H7 (cell line): ENCODE measurements at regions not wholly inside any gene's neighbourhood (a gene's known extent, or its start where the extent isn't known, plus 50 kb on each side); places are given as distances from the start of the nearest gene placed in this dataset.
"Not testable (repeated sequence)": the region's sequence is repeated elsewhere in the genome, so short reads cannot be mapped to it uniquely, and the experiment has no call there.

Experiments used
- DNase-seq: peaks from one replicate; pipeline ENCODE4 v3.0.0; 2012
- H3K27me3 ChIP-seq: 2 replicates; pipeline ENCODE4 v1.6.0; 2011; ENCODE audit warnings: mild to moderate bottlenecking, low read length; ENCODE audit not compliant: control insufficient read depth, insufficient read depth
- H3K36me3 ChIP-seq: replicated peaks from 2 replicates; pipeline ENCODE4 v1.5.1; 2011; ENCODE audit warnings: low read length; ENCODE audit not compliant: control insufficient read depth, insufficient read depth
- H3K4me3 ChIP-seq: 2 replicates; pipeline ENCODE4 v1.5.1; 2011; ENCODE audit warnings: low read depth, mild to moderate bottlenecking, control low read depth, low read length, moderate library complexity; ENCODE audit not compliant: insufficient read depth

DNA sequence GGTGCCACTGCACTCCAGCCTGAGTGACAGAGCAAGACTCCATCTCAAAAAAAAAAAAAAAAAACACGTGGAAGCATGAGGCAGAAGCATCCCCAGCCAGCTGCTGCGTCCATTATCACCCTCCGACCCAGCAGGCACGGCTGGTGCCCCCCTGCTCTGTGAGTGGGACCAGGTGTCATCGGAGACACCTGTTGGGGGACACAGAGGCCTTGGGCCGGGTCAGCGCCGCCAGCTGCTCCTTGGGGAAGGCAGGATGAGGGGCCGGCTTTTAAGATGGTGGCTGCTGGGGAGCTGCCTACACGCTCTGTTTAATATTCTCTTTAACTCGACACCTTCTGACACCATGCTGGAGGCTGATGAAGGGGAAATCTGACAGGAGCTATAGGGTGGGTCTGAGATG lies 80.2 kb upstream of the RUFY1 start:
- Histone ChIP-seq H3K27me3 (no peaks in the 10 kb centered on the region), H3K36me3 (no peaks in the 10 kb centered on the region), H3K4me3 (no peak overlapping the region)
- DNase-seq = peak; percentile 33

DNA sequence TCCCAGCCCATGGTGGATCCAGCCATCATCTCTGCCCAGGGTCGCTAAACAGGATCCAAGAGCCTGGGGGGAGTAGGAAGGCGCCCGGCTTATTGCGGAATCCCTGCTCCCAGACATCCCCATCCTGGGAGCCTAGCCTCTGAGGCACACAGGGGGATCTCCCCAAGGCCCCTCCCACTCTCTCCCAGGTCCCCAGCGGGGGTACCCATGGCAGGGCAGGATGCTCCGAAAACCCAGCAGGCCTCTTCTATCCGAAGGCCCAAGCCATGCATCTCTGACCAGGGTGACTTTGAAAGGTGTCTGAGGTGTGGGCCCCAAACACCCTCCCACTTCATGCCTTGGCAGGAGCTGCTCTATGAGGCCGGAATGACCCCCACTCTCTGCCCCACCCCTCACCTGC lies 81.7 kb upstream of the RUFY1 start:
- Histone ChIP-seq H3K4me3 (no peak overlapping the region), H3K27me3 (no peaks in the 10 kb centered on the region), H3K36me3 (no peaks in the 10 kb centered on the region)
- DNase-seq = peak; percentile 35

DNA sequence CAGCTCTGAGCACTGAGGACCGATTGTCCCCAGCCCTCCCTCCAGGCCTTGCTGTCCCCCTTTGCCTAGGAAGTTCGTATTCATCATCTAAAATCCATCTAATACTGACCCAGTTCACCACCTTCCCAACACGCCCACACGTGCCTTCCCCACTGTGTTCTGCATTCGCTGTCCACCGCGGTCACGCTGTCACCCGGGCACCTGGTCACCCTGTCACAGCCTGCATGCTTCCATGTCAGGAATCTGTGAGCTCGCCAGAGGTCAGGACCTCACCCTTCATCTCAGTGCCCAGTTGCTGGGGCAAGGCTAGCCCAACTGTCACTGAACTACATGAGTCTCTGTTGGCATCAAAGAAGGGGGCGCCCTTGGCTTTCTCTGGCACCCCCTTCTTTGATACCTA lies 82.9 kb upstream of the RUFY1 start:
- DNase-seq = no peak
- H3K36me3 ChIP-seq = no peaks in the 10 kb centered on the region
- no peak overlapping the region for H3K4me3 ChIP-seq
- H3K27me3 ChIP-seq = no peaks in the 10 kb centered on the region

DNA sequence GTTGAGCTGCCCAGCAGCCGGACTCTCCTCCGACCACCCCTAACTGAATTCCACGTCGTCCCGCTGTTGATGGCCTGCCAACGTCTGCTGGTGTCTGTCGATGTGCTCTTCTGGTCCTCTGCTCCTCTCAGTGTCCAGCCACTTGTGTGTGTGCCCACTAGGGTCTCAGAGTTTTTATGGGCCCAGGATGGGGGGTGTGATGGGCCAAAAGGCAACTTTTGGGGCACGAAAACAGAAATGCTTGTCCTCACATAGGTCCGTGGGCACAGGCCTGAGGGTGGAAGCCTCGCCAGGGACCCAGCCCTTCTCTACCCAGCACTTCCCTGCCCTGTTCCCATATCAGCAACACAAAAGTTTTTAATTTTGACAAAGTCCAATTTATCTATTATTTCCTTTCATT lies 85.7 kb upstream of the RUFY1 start:
- Histone ChIP-seq H3K36me3 (no peaks in the 10 kb centered on the region), H3K4me3 (no peak overlapping the region), H3K27me3 (no peaks in the 10 kb centered on the region)
- DNase-seq = no peak

DNA sequence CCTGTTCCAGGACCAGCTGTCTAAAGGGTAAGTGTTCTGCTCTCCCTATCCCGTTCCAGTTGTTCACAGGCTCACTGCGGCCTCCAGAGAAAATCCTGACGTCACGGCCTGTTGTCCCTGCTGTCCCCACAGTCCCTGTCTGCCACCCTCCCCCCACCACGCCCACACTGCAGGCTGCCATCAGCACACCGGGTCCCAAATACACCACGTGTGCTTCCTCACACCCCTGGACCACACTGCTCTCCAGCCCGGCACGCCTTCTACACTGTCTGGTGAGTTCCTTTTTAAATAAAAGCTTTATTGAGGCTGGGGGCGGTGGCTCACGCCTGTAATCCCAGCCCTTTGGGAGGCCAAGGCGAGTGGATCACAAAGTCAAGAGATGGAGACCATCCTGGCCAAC lies 88.3 kb upstream of the RUFY1 start:
- Histone ChIP-seq H3K4me3 (no peak overlapping the region), H3K27me3 (no peaks in the 10 kb centered on the region)
- no peak for DNase-seq

DNA sequence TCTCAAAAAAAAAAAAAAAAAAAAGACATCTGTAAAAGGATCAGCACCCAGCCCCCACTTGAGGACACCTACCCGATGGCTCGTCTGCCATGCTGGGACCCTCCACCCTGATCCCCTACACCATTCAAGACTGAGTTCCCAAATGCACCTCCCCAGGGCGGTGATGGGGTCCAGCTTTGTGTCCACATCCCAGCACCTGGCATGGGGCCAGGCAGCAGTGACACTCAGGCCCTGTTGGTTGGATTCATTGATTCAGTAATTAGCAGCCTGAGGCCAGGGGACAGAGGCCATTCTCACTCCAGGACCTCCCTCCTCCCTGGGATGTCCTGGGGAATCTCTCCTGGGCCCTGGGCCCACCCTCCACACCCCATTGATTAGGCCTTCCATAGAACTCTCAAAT lies 88.8 kb upstream of the RUFY1 start:
- Histone ChIP-seq H3K36me3 (no peaks in the 10 kb centered on the region), H3K27me3 (no peaks in the 10 kb centered on the region), H3K4me3 (no peak overlapping the region)
- DNase-seq = no peak

More for the DNA sequence above, 88.3 kb upstream of the RUFY1 start:
- no peaks in the 10 kb centered on the region for H3K36me3 ChIP-seq

DNA sequence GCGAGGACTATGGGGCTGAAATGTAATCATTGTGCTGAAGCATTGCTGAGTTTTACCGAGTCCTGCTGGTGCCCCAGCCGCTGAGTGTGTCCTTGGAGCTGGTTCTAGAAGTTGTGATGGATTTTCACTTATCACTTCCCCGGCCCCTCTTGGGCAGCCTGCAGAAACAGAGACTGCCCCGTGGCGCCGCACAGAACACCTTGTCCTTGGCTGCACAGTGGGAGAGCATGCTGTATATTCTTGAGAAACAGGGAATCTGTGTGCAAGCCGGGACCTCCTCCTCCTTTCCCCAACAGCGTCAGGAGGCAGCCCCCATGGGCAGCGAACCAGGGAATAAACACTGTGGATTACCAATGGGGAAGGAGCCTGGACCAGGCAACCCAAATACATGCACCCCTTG lies 90.6 kb upstream of the RUFY1 start:
- Histone ChIP-seq H3K36me3 (no peaks in the 10 kb centered on the region), H3K27me3 (no peaks in the 10 kb centered on the region), H3K4me3 (no peak overlapping the region)
- DNase-seq = no peak

DNA sequence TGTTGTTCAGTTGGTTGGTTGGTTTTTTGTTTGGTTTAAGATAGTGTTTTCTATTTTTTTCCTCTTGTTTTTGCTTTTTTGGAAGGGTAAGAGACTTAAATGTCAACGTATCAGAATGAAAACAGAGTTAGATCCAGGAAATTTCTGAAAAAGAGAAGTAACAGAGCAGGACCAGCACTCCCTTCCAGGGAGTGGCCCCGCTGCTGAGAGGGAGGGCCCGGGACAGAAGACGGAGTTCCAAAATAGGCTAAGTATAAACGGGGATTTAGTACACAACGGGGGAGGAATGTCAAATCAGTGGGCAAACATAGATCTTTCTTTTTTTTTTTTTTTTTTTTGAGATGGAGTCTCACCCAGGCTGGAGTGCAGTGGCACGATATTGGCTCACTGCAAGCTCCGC lies 92.7 kb upstream of the RUFY1 start:
- H3K27me3 ChIP-seq = no peaks in the 10 kb centered on the region
- DNase-seq = no peak
- no peak overlapping the region for H3K4me3 ChIP-seq
- no peaks in the 10 kb centered on the region for H3K36me3 ChIP-seq

DNA sequence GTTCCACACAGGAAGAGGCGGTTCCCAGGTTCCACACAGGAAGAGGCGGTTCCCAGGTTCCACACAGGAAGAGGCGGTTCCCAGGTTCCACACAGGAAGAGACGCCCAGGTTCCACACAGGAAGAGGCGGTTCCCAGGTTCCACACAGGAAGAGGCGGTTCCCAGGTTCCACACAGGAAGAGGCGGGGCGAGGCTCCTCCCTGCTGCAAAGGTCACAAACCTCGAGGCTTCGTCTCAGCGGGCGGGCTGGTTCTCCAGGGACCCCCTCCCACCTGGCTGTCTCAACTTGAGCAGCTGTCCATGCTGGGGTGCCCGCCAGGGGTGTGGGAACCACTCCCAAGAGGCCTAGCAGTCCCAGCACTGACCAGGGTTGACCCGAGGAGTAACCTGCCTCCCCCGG lies 94.3 kb upstream of the RUFY1 start:
- not testable (repeated sequence) for H3K27me3 ChIP-seq

DNA sequence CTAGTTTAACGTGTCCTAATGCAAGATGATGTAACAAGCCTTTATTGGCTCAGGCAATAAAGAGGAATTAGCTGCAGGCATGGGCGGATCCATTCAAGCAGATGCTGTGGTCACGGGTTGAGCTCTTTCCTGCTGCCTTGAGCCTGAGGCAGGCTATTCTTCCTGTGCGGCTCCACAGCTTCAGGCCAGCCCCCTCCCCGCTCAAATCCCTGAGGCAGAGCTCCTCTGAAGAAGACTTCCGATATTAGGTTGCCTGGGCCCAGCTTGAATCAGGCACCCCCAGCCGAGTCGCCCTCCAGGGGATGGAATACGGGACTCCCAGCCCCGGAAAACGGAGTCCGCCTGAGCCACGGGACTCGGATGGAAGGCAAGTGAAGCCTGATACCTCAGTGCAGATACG lies 95.0 kb upstream of the RUFY1 start:
- Histone ChIP-seq H3K36me3 (no peaks in the 10 kb centered on the region), H3K4me3 (no peak overlapping the region), H3K27me3 (no peaks in the 10 kb centered on the region)
- DNase-seq = no peak

More for the DNA sequence above, 94.3 kb upstream of the RUFY1 start:
- H3K36me3 ChIP-seq, H3K4me3 ChIP-seq, DNase-seq: not testable (repeated sequence)

DNA sequence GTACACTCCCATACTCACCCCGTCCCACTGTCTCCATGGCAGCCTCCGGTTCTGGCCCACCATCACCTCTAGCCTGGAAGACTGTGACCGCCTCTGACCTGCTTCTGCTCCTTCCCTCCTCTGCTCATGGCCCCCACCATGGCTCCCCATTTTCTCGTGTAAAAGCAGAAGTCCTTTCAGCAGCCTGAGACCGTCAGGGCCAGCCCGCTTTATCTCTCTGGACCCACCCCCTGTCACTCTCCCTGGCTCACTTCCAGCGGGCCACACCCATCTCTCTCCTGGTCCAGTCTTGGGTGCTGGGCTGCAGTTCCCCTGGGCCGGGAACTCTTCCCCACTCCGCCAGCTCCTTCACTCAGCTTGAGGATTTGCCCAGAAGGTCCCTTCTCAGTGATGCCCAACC lies 96.0 kb upstream of the RUFY1 start:
- no peak overlapping the region for H3K4me3 ChIP-seq
- no peaks in the 10 kb centered on the region for H3K36me3 ChIP-seq
- no peak for DNase-seq
- H3K27me3 ChIP-seq = no peaks in the 10 kb centered on the region

DNA sequence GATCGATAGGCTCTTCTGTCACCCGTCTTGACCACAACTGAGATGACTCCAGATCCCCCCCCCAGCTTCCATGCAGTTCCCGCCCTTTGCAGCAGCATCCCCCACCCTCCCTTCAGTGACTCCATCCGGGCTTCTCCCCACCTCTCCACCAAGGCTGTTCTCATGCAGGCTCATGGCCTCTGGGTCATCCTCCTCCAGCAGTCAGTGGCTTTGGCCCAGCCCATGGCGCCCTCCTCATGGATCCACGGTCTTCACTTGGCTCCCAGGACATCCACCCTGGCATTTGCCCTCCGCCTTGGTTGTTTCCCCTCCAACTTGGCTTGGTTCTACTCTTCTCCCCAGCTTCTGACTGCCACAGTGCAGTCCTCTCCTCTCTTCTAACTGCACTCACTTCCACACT lies 96.7 kb upstream of the RUFY1 start:
- DNase-seq = no peak
- H3K4me3 ChIP-seq = no peak overlapping the region
- H3K27me3 ChIP-seq = no peaks in the 10 kb centered on the region

DNA sequence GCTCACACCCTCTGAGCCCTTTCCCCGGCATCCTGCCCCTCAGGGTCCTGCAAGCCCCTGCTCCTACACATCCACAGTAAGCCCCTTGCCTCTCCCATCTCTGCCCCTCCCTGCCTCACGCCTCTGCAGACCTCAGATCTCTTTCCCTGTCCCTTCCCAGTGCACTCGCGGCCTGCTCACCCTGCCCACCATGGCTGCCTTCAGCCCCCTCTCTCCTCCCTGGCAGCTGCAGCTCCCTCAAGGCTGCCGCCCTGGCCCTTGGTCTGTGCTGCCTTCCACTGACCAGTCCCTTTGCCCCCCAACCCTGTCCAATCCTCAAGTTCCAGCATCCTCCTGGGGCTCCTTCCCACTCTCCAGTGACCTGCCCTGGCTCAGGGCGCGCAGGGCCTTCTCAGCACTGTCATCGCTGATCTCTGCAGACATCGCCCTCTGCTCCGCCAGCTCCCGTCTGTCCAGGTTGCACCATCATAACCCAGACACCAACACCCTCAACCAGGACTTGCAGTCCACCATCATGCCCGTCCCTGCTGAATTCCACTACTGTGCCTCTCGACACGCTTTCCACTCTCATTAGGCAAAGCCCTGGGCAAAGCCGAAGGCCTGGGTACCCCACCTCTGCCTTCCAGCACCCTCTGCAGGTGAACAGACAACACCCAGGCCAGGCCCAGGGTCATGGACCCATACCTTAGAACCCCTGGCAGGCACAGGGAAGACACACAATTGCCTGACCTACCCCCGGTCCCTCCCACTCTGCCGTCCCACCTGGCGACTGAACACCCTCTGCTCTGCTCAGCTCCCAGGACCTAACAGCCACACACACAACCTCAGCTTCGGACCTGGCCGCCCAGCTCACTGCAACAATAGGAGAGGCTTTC lies 97.8 kb upstream of the RUFY1 start:
- Histone ChIP-seq H3K36me3 (no peaks in the 10 kb centered on the region), H3K27me3 (no peaks in the 10 kb centered on the region), H3K4me3 (no peak overlapping the region)
- DNase-seq = no peak

More for the DNA sequence above, 96.7 kb upstream of the RUFY1 start:
- H3K36me3 ChIP-seq = no peaks in the 10 kb centered on the region

DNA sequence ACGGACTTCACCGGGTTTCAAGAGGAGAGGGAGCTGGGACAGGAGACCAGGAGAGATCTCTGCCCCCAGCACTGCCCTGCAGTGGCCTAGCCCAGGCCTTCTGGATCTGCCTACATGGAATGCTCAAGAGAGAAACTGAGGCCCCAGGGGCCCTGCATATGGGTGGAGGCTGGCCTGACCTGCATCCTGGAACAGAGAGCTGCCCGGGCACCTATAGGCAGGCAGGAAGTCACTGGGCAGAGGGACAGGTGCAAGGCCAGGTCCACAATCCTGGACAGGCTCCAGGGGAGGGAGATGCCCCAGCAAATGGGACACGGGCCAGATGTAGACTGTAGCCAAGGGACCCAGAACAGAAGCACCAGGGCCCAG lies 98.5 kb upstream of the RUFY1 start:
- H3K36me3 ChIP-seq = no peaks in the 10 kb centered on the region

DNA sequence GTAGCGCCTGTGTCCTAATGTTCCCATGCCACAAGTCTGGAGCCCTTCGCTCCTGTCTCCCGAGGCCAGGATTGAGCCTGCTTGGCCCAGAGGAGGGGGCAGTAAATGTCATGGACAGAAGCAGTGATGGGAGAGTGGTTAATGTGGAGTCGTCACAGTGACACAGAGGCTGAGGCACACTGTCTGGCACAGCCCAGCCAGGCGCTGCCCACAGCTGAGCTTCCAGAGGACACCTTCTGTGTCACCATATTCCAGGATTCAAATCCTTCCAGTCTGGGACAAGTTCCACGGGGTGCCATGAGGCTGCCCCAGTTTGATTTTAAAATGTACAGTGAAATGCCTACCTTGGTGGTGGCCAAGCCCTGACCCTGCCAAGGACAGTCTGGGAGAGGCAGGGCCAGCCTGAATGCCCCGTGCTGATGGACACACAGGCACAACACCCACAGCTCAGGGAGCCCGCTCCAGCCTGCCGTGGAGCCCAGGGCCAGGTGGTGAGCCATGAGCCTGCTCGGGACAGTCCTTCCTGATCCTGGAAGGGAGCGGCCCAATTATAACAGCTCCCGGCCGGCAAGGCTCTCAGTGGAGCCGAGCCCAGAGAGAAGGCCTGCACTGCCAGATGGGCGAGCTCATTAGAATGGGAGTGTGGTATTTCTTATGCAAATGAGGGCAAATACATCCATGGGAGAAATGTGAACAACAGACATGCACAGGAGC lies 99.1 kb upstream of the RUFY1 start:
- DNase-seq = no peak
- Histone ChIP-seq H3K36me3 (no peaks in the 10 kb centered on the region), H3K4me3 (no peak overlapping the region), H3K27me3 (no peaks in the 10 kb centered on the region)

More for the DNA sequence above, 98.5 kb upstream of the RUFY1 start:
- no peaks in the 10 kb centered on the region for H3K27me3 ChIP-seq
- no peak overlapping the region for H3K4me3 ChIP-seq
- DNase-seq = no peak
